Sciatic nerve (tissue), 2 donors: ENCODE measurements at regions not wholly inside any gene's neighbourhood (a gene's known extent, or its start where the extent isn't known, plus 50 kb on each side); places are given as distances from the start of the nearest gene placed in this dataset.
"Not testable (repeated sequence)": the region's sequence is repeated elsewhere in the genome, so short reads cannot be mapped to it uniquely, and the experiment has no call there.

Experiments used
- ATAC-seq: fragments of 200-7000 bp; cut with Tn5 transposase; one replicate; pipeline ENCODE4 v1.9.1; 2020; ENCODE audit warnings: mild to moderate bottlenecking, moderate library complexity
- DNase-seq: peaks from one replicate; pipeline ENCODE4 v3.0.0-alpha.2; 2020; ENCODE audit warnings: low spot score
- intact Hi-C: fragments of 100-400 bp; cut with DNase I; formaldehyde crosslinking; loops from one replicate; pipeline ENCODE4 v1.14.2; 2022
- donor health status: DM: no; HTN: no; CAD: no.
- donor health status: DM: no; HTN: no; CAD: no.

DNA sequence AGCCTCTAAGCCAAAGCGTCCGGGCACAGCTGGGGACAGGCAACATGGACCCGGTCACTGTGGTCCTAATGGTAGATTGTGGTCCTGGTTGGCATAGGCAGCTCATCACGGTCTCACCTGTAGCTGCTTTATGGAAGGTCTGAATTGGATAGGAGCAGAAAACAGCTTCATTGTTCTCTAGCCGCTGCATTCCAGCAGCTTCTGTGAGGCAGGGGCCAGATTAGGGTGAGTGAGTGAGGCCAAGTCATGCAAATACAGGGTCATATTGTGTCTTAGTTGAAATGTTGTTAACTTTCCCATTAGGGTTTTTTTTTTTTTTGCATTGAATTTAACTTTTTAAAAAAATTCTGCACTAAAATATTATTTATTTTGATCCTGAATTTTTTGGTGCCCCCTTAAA is 105.4 kb upstream of the SULF2 start:
- DNase-seq, ATAC-seq: not testable (repeated sequence)
- intact Hi-C loops, result loop anchor here (5.0 kb wide), 1 partner anchor 627 kb away; no protein-coding TSS in a partner anchor

DNA sequence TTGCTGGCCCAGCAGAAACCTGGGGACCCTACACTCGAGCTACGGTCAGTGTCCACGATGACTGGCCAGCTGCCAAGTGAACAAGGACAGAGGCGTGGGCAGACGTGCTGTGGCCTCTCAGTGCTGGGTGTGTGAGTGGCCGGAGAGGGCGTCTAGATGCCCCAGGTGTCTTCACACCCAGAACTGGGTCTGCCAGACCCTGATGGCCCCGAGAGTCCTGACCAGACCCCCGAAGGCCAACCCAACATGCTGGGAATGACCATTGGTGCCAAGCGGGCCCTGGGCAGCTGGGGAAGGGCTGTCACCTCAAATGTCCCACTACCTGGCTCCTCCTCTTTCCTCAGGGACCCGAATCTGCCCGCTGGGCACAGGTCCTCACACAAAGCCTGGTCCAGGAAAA is 104.5 kb upstream of the SULF2 start:
- not testable (repeated sequence) for ATAC-seq, DNase-seq
- intact Hi-C loops, result loop anchor here (5.0 kb wide), 1 partner anchor 628 kb away; no protein-coding TSS in a partner anchor

DNA sequence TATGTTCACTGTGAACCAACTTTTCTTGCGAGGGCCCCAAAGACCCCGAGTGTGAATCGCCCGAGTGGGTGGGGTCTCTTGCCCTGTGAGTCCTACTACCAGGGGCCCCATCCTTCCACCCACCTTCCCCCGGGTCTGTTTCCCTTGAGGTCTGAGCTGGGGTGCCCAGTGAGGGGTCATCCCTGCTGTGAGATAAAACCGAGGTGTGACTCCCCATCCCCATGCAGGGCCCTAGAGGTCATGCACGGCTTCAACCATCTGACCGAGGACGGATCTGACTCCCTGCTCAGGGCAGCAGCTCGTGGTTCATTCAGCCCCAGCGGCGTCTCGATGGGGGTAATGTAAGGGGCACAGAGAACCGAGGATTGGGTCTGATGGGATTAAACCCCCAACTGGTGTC is 103.1 kb upstream of the SULF2 start:
- intact Hi-C loops, result no loop called here
- ATAC-seq (no peak), DNase-seq (no peak)

DNA sequence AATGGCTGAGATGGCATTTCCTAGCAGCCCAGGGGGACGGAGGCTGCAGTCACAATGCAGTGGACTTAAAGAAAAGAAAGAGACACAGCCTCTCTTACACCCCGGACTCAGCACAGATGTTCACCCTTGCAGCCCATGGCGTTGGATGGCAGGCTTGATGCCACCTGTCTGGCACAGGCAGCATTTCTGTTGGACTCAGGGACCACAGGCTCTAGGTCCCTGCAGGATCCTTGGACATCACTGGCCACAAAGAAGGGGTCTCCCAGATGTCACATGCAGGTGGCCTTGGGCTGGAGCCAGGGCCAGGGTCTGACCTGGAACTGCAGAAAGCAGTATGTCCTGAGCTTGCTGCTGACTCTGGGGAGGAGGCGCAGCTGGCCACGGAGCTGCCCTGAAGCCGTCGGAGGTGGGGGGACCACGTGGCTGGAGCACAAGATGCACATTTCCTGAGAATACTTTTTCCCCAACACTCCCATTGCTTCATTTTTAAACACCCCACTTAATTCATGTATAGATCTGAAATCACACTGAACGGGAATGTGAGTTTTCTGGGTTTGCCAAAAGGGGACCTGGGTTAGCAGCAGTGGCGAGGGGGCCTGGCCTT is 102.3 kb upstream of the SULF2 start:
- ATAC-seq, result no peak
- DNase-seq, result no peak
- intact Hi-C loops, result no loop called here

DNA sequence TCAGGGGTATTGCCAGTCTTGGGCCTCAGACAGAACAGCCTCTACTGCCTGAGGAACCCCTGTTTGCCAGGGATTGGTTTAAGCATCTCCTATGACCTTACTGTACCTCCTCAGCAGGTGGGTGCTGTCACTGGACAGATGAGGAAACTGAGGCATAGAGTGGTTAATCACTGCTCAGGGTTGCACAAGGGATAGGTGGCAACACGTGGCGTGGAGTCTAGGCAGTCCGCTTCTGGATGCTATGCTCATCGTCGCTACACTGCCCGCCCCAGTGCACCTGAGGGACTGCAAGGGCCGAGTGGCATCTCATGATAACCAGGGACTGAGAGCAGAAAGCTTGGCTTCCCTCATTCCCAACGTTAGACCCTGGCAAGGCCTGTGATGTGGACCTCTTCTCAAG is 101.8 kb upstream of the SULF2 start:
- ATAC-seq (no peak), DNase-seq (no peak)
- intact Hi-C loops, result no loop called here

DNA sequence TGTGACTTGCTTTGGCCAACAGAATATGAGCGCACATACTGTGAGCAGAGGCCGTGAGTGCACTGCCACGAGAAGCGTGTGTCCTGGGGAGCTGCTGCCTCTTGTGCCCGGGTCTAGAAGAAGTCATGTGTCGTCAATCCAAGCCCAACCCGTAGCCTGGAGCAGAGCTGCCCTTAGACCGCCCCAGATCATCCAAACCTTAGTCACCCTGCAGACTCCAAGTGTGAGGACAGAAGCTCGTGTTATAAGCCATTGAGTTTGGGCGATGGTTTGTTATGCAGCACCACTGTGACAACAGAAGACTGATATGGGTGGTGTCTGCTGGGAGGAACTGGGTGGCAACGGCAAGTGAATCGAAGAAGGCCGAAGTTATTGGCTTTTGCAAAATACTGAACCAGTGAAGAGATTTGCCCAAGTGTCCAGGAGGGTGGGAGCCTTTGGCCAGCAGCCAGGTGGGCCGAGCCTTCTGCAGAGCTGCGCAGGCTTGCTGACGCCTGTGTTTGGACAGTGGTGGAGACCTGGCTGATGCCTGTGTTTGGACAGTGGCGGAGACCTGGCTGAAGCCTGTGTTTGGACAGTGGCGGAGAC is 101.3 kb upstream of the SULF2 start:
- DNase-seq, result no peak
- ATAC-seq, result no peak
- intact Hi-C loops, result no loop called here

DNA sequence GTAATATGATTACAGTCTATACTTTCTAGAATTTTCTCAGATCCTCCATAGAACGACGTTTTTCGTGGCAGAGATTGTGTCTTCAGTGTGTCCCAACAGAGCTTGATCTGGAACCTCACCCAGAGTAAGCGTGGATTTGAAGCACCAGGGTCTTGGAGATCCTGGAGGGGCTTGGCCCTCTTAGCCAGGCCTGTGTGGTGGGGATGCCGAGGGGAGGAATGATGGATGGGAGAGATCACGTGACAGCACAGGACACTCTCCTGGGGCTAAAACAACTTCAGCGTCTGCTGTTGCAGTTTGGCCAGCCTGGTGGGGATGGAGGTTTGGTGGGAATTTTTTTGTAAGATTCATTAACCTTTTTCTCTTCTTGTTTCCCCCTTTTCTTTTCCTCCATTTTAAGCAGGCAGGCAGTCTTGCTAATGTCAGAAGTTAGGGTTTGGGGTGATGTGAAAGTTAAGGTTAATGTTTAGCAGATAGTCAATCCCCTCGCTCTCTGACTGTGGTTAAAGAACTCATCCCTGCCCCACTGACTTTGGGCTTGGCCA is 100.7 kb upstream of the SULF2 start:
- ATAC-seq, result no peak

DNA sequence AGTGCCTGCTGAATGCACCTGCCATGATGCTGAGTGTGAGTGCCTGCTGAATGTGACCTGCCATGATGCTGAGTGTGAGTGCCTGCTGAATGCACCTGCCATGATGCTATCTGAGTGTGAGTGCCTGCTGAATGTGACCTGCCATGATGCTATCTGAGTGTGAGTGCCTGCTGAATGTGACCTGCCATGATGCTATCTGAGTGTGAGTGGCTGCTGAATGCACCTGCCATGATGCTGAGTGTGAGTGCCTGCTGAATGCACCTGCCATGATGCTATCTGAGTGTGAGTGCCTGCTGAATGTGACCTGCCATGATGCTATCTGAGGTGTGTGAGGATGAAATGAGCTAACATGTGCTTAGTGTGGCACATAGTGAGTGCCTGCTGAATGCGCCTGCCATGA is 98.7 kb upstream of the SULF2 start:
- intact Hi-C loops, DNase-seq: not testable (repeated sequence)

More for the DNA sequence above, 100.7 kb upstream of the SULF2 start:
- intact Hi-C loops, result no loop called here
- no peak for DNase-seq

DNA sequence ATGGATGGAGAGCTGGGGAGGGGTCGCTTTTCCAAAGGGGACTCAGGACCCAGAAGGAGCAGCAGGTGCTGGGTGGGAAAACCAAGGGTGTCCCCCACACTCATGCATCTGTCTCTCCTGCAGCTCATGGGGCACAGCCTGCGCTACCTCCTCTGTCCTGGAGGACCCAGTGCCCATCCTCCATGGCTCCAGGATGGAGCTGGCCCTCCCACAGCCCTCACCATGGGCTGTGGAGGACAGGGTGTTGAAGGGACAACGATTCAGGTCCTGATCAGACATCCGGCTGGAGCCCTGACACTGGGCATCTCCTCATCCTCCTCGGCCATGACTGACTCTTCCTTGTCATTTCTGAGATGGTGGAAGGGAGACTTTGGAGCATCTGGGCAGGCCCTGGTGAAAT is 97.9 kb upstream of the SULF2 start:
- DNase-seq, result no peak
- no peak for ATAC-seq

More for the DNA sequence above, 98.7 kb upstream of the SULF2 start:
- not testable (repeated sequence) for ATAC-seq

DNA sequence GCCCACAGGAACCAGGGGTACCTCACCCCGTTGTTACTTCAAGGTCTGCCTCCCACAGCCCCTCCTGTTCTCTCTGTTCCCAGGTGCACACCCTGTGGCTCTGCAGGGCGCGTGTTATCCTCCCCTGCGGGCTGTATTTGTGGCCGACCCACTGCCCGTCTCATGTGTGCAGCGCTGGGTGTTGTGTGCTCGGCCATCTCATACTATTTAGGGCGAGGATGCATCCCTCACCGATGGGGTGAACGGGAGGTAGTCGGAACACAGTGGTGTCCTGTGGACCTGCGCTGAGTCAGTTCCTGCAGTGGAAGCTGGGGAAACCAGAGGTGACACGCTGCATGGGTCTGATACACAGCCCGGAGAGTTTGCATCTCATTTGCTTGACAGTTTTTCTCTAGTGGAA is 94.5 kb upstream of the SULF2 start:
- intact Hi-C loops, result no loop called here
- no peak for DNase-seq
- no peak for ATAC-seq

More for the DNA sequence above, 97.9 kb upstream of the SULF2 start:
- intact Hi-C loops, result no loop called here

DNA sequence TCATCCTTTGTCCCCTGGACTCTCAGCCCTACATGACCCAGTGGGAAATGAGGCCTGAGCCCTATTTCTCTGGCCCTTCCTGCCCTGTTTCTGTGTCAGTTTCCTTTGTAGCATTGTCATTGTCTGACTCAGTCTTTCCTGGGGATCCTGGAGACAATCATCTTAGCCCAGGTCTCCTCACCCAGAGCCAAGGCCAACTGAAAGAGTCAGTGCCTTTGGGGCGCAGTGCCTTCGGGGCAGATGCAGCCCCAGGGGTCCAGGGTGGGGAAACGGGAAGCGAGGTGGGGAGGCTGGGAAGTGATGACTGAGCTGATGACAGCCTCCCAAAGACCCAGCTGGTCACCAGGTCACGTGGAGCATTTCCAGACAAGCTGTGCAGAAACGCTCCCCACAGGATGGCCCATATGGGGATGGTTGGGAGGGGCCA is 93.3 kb upstream of the SULF2 start:
- DNase-seq, result no peak
- no peak for ATAC-seq
- intact Hi-C loops, result no loop called here

DNA sequence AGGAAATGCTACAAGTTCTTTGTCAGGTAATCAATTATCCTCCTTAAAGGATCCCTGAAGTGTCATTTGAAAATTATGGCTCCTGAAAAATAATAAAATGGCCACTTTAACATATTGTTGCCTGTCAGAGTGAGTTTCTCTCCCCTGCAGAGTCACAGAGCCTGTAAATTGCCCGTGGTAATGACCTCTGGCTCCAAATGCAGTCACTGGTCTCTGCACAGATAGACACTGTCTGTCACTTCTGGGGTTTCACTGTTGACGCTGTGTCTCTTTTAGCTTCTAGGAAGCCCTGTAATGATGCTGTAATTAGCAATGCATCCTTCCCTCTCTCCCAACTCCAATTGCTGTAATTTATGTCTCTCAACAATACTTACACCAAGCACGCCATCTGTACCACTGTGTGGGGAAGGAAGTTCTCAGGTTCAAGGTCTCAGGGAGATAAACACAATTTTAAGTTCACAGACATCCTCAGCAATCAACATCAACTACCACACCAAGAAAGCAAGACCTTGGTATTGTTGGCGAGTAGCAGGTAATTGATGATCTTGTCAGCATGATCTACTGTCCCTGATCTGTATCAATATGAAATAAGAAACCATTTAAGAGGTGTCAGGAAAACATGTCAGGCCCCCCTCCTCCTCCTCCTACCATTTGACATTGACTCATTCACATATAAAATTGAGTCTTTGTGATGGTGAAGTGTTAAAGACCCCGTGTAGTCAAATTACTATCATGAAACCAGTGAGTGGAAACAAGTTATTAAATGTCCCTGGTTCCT is 91.2 kb upstream of the SULF2 start:
- DNase-seq (no peak), ATAC-seq (no peak)
- intact Hi-C loops, result no loop called here

DNA sequence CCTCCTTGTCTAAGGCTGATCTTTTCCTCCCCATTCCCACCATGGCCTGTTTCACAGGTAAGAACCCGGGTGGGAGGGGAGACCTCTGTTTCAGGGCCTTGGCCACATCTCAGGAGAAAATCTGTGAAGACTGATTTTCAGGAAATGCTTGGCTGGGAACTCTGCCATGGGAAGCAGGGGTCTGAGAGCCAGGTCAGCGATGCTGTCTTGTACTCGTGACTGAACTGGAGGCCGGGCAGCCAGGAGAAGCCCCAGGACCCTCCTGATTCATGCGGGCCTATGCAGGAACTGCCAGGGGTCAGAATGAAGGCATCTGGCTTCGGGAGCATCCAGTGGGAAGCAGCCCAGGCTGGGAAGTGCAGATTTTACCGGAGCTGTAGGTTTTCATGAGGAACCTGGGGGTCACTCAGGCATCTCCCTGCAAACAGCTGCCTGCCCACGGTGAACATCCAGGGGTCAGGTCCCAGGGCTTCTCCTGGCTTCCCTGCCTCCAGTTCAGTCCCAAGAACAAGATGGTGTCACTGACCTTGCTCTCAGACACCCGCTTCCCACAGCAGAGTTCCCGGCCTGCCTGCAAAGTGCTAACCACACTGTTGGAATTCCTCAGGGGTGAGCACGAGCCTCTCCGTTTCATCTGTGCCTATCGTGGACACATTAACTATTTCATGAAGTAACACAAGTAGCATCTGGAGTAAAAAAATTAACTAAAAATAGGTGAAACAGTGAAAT is 90.2 kb upstream of the SULF2 start:
- intact Hi-C loops, result no loop called here

DNA sequence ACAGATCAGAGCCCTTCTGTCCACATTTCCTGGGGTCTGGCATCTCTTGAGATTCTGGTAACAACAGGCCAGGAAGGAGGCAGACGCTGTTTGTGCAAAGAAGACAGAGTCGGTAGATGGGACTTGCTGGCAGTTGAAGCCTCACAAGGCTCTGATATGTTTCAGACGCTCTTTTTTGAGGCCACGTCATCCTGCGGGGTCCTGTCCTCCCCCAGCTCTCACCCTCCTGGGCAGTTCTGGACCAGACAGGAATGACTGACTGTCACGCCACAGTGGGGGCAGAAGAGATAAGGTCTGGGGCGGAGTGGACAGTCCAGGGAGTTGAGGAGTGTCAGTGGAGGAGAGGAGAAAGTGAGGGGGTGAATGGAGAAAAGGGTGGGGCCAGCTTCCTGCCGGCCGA is 87.1 kb upstream of the SULF2 start:
- DNase-seq (no peak), ATAC-seq (no peak)
- intact Hi-C loops, result no loop called here

More for the DNA sequence above, 90.2 kb upstream of the SULF2 start:
- ATAC-seq (no peak), DNase-seq (no peak)

DNA sequence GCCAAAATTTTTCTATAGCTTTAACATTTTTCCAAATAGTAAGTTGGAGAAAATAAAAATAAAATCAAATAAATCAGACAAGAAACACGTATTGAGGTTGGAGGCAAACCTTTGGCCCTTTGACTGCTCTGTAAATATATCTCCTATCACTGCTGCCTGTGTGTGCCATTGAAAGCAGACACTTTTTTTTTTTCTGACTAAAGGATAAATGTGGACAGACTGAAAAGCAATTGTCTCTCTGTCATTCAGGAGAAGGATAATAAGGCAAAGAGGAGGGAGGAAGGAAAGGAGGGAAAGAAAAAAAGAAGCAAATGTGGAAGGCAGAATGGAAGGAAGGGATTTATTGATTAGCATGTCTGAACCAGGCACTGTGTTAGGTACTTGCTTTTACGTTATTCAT is 85.2 kb upstream of the SULF2 start:
- ATAC-seq (no peak), DNase-seq (no peak)
- intact Hi-C loops, result no loop called here

DNA sequence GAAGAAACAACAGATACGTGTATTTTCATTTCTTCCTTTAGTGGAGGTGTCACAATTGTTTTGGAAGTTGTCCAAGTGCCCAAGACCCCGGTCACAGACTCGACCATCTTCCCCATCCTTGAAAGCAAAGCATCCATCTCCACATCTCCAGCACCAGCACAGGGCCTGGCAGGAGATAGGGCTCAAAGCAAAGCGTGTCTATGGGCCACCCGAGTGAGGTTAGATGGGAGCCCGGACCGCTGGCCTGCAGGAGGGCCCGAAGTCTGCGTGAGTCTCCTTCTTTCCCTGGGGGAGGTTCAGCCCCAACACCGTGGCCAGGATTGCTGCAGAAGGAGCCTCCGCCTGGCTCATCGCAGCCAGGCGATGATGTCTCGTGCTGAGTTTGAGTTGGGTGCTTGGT is 83.5 kb upstream of the SULF2 start:
- intact Hi-C loops, result no loop called here
- DNase-seq (no peak), ATAC-seq (no peak)

DNA sequence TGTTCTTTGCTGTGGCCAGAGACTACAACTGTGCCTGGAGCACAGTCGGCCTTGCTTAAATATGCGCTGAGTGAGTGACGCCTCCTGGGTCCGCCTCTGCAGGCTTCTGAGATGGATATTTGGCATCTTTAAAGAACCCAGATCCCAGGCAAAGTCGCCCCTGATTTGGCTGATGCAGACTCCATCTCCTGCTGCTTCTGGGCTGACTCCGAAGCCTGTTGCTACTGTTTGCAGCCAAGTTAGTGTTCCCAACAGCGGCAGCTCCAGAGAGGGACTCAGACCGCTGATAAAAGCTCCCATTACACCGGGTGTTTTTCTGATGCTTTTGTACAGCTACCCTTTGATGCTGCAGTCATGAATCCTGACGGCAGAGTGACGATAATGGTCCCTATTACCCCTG is 83.0 kb upstream of the SULF2 start:
- intact Hi-C loops, result no loop called here
- DNase-seq, result no peak
- no peak for ATAC-seq

DNA sequence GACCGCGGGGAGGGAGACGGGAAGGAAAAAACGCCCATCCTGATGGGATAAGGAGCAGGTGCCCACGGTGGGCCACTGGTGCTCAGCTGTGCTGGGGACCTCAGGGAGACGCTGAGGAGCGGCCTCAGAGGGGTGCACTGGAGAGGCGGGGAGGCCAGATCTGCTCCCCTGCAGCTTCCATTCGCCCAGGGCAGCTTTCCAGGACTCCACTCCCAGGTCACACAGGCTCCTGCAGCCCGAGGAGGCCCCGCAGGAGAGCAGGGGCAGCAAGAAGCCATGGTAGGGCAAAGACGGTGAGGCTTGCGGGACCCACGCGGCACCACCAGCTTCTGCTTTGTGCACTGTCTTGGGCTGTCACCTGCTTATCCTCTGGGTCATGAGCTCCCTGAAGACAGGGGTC is 82.5 kb upstream of the SULF2 start:
- intact Hi-C loops, result no loop called here
- ATAC-seq (no peak), DNase-seq (no peak)

DNA sequence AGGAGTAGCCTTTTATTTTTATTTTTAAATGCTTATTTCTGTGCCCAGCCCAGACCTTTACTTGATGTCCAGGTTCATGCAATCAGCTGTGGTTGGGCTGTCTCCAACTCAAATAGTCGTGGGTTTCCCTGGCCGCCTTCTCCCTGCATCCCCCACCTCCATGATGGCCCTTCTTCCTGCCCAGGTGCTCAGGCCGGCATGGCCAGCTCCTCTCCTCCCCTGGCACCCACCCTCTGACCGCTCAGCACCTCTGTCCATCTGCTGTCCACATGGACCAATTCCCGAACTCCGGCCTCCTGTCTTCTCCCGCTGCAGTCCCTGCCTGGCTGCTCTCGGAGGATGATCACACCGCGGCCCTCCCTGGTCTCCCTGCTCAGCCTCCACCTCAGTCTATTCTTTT is 81.2 kb upstream of the SULF2 start:
- intact Hi-C loops, result no loop called here

More for the DNA sequence above, 81.2 kb upstream of the SULF2 start:
- ATAC-seq, result no peak
- no peak for DNase-seq
